Suppressor macrophage treated with lipopolysaccharide for 1 hour (primary cell): ENCODE measurements at regions not wholly inside any gene's neighbourhood (a gene's known extent, or its start where the extent isn't known, plus 50 kb on each side); places are given as distances from the start of the nearest gene placed in this dataset.

Experiments used
- DNase-seq, 3 donors: peaks; one replicate each; pipeline ENCODE4 v3.0.0-alpha.2; 2020 to 2022

- no peak for DNase-seq
Measured at GRCh38 chr7:17485904-17486303, 187.5 kb downstream of the AHR start.

- no peak for DNase-seq
Measured at GRCh38 chr7:17486835-17487234, 188.4 kb downstream of the AHR start.

- DNase-seq, result no peak
Measured at GRCh38 chr7:17487343-17487742, 188.9 kb downstream of the AHR start.

GRCh38 chr7:17488829-17489228, 190.4 kb downstream of the AHR start:
- DNase-seq, result peak in 1 of 3 donors; percentile 15

- DNase-seq, result no peak
Measured at GRCh38 chr7:17489961-17490360, 191.5 kb downstream of the AHR start.

DNA sequence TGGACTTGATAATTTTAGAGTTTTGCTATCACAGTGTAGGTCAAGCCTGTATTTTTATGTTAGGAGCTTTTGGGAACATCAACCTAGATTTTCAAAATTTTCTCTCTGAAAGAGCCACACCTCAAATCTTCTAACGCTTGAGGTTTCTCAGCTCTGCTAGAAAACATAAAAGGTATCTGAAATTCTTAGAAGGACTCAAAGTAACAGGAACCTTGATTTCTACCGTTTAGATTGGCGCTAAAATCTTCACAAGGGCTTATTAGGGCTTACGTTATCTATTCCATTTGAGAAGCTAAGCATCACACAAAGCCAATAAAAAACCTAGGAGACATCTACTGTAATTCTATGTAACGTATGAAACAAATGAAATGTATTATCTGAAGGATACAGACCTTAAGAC, 192.4 kb downstream of the AHR start:
- no peak for DNase-seq

GRCh38 chr7:17492437-17492836, 194.0 kb downstream of the AHR start:
- DNase-seq, result no peak

DNA sequence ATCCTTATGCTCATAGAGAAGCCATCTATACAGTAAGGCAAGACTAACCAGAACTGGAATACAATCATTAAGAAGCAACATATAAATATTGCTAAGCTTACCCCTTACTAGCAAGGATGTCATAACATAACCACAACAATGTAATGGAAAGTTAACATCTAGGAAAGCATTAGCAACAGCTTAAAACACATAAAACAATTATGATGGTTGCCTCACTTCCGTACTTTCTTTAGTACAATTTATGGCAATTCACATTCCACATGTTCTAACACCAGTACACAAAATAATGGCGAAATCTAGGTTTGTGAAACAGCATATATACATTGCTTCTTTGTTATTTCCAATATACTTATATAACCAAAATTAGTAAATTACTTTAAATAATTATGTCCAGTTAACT, 195.0 kb downstream of the AHR start:
- no peak for DNase-seq

DNA sequence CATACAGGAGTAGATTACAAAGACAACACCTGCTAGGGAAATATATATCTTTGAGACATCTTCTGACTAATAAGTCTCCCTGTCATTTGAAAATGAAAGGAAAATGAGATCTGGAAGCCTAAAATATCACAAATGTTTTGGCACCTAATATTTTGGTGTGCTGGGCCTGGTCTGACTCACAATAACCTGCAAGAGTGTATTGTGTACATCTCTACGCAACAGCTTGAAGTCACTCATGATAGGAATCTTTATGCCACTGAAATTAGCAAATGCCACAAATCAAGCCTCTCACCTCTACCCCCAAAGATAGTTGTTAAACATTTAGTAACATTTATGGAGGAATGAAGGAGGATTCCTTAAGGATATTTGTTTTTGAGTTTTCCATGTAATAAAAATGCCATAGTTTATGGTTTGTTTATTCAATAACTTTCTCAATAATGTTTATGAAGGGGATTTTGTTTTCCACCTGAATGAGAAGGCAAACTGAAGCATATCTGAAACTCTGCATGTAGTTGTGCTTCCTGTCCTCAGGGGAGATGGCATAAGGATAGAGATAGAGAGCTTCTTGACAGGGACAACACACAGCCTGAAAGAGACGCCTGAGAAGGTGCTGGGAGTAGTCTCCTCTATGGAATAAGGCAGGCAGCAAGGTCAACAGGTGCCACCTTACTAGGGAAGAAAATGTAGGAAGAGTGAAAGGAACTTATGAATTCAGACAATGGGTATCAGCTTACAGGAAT, 197.4 kb downstream of the AHR start:
- no peak for DNase-seq

DNA sequence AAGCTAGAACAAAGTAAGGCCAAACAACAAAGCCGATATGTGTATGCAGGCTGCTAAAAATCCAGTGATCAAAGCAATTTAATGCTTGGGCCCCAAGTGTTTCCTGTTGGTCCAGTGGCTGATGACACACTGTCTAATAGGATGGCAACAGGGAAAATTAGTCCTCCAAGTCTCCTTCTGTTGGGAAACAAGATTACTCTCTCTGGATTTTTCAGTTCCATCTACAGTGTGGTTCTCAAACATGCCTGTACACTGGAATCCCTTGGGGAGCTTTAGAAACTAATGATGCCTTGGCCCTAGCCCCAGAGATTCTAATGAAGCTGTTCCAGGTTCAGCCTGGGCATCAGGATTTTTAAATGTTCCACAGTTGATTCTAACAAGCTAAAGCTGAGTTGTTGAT, 198.7 kb downstream of the AHR start:
- no peak for DNase-seq

DNA sequence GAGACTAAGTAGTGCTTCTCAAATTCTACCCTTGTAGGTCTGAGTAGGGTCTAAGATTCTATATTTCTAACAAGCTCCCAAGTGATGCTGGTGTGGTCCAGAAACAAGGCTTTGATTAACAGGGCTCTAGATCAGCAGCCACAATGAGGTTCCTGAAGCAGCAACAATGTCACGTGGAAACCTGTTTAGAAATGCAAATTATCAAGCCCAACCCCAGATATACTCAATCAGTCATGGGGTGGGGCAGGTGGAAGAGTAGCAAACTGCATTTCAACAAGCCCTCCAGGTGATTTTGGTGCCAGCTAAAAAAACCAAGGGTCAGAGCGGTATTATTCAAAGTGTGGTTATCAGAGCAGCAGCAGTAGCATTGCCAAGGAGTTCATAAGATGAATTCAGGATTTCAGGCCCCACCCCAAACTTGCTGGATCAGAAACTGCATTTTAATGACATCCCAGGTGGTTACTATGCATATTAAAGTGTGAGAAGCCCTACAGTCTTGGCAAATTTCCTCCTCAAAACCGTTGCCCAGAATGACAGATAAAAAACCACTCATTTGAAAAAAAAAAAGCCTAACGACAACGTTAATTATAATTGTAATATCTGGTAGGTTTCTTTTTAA, 199.2 kb downstream of the AHR start:
- DNase-seq, result no peak

- DNase-seq, result no peak
Measured at GRCh38 chr7:17498230-17498629, 199.8 kb downstream of the AHR start.

DNA sequence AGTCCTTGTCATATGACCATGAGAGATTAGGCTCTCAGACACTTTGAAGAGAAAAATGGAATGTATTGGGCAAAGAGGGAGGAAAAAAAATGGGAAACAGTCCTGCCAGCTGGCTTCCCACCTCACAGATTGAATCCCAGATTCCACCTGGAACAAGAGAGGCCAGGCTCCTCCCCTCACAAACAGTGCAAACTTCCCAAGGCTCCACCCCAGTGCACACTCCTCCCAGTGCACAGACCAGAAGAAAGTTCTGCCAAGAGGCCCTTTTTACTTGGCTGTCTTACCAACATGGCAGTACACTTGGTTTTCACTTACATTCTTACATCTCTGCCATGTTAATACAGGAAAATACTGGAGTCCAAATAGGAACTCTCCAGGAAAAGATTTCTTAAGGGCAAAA, 202.3 kb downstream of the AHR start:
- no peak for DNase-seq

- no peak for DNase-seq
Measured at GRCh38 chr7:17501441-17502212, 203.2 kb downstream of the AHR start.

GRCh38 chr7:17502213-17503060, 204.0 kb downstream of the AHR start:
- peak in 1 of 3 donors; percentile 16 for DNase-seq

- peak in 1 of 3 donors; percentile 17 for DNase-seq
Measured at GRCh38 chr7:17506095-17506494, 207.6 kb downstream of the AHR start.

DNA sequence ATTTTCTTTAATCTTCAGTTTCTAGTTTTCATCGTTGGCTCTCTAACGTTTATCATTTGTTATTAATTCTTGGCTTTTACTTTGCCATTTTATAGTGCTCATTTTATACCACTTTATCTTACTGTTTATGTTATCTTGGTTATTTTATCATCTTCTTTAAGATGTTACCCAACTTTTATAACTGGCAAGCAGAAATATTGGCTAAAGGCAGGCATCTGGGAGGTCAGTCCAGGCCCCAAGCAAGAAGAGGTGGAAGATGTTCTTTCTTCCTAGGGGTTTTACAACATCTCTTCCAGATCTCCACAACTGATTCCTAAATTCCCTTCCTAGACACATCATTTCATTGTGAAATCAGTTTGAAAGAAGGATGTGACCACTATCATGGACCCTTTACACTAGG, 208.1 kb downstream of the AHR start:
- peak in 1 of 3 donors; percentile 8 for DNase-seq

- peak in 1 of 3 donors; percentile 17 for DNase-seq
Measured at GRCh38 chr7:17507717-17508116, 209.3 kb downstream of the AHR start.

GRCh38 chr7:17512181-17512675, 213.8 kb downstream of the AHR start:
- DNase-seq, result no peak

DNA sequence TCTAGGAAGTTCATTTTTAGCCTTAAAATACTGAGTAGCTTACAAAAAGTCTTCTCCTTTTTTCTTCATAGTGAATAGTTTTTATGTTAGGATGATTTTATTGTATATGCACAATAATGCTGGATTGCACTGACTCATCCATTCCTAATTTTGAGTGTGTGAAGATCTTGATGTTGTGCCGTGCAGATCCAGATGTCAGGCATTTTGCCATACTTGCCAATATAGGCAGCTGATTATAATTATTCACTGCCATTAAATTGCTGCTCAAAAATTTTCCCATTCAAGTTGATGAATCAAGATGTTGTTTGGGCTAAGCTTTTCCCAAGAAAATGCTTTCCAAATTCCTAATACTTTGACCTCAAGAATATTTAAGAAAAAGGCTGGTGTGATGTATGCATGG, 218.3 kb downstream of the AHR start:
- DNase-seq, result no peak

GRCh38 chr7:17520941-17521340, 222.5 kb downstream of the AHR start:
- DNase-seq, result peak in 1 of 3 donors; percentile 31

GRCh38 chr7:17521437-17521836, 223.0 kb downstream of the AHR start:
- peak; percentile 31 to 73 (median 71) for DNase-seq
